MG63 (cell line): ENCODE measurements at regions not wholly inside any gene's neighbourhood (a gene's known extent, or its start where the extent isn't known, plus 50 kb on each side); places are given as distances from the start of the nearest gene placed in this dataset.
"Not testable (repeated sequence)": the region's sequence is repeated elsewhere in the genome, so short reads cannot be mapped to it uniquely, and the experiment has no call there.

ENCODE experiments used
- DNase-seq: peaks from one replicate; pipeline ENCODE4 v3.0.0-alpha.2; 2020
- H3K27me3 ChIP-seq: fragments of 250-450 bp; sonication (Bioruptor Pico); 2 replicates; pipeline ENCODE4 v1.5.1; 2020; ENCODE audit warnings: mild to moderate bottlenecking, moderate library complexity
- H3K36me3 ChIP-seq: fragments of 250-450 bp; sonication (Bioruptor Pico); 2 replicates; pipeline ENCODE4 v1.5.1; 2020; ENCODE audit warnings: mild to moderate bottlenecking, moderate library complexity
- H3K4me3 ChIP-seq: fragments of 250-450 bp; sonication (Bioruptor Pico); 2 replicates; pipeline ENCODE4 v1.5.1; 2020; ENCODE audit warnings: mild to moderate bottlenecking, moderate library complexity
- H3K9me3 ChIP-seq: fragments of 250-450 bp; sonication (Bioruptor Pico); 2 replicates; pipeline ENCODE4 v1.5.1; 2020; ENCODE audit warnings: mild to moderate bottlenecking, moderate library complexity

DNA sequence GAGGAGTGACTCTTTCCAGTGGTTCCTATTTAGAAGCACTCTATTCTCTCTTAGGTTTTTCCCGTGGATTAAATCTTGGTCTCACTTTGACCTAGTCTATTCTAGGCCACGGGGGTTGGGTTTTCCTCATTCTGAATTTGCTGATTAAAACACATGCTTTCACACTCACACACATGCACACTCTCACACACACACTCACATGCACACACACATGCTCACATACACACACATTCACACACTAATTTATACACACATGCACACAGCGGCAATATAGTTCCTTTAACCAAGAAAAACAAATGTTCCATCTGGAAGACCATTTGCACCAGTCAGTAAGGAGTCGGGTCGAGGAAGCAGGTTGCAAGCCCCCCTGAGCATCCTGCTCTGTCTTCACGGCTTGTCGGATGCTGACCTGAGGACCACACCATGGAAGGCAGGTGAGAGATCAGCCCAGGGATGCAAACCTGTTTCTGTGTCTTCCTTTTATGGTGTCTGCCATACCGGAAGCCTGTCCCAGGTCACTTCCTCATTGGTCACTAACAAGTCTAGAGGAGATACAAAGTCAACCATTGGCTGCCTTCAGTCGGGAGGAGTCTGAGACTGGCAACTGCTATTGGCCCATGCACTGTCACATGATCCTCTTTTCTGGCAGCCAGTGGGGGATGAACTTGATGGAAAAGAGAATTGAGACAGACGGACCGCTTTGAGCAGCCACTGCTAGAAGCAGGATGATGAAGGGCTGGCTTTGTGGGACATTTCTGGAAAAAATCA lies 330.8 kb downstream of the FGFR2 start:
- Histone ChIP-seq H3K4me3 (no peak overlapping the region), H3K36me3 (no peaks in the 10 kb centered on the region), H3K27me3 (no peaks in the 10 kb centered on the region), H3K9me3 (no peaks in the 10 kb centered on the region)
- DNase-seq: no peak

DNA sequence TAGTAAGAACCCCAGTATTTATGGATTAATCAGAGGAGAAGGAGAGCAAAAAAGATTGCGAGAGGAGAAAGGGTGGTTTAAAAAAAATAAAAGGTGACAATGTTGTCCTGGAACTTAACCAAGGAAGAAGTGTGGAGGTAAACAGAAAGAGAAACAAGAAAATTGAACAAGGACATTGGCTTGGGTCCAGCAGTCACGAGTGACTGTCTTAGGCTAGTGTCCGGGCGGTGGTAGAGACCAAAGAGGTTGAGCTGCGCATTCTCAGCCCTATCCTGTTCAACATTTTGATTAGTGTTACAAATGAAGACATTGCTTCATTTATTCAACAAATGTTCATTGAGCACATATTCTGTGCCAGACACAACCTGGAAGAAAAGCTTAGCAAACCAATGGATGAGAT lies 329.9 kb downstream of the FGFR2 start:
- Histone ChIP-seq H3K4me3 (no peak overlapping the region), H3K9me3 (no peaks in the 10 kb centered on the region), H3K36me3 (no peaks in the 10 kb centered on the region), H3K27me3 (no peaks in the 10 kb centered on the region)
- DNase-seq: no peak

DNA sequence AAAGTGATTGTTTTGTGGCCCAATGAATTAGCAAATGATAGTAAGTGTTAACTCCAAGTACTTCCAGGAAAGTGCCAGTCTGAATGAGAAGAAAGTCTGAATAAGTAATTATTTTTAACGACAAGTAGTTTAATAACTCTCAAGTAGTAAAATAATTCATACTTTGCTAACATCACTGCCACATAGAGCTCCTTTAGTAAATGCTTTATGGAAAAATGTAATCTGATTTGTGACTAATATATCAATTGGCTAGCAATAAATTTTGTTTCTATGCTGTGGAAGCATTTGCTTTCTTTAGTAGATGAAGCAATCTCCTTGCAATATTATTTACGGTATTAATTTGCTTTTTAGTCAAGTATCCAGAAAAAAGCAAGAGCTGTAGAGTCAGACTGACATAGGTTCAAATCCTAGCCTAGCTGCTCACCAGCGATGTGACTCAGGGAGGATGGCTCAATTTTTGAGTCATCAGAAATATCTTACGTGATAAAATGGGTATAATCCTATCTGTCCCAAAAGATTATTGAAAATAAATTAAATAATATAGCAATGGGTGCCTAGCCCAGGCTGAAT lies 329.3 kb downstream of the FGFR2 start:
- DNase-seq: no peak
- Histone ChIP-seq H3K27me3 (no peaks in the 10 kb centered on the region), H3K36me3 (no peaks in the 10 kb centered on the region), H3K9me3 (no peaks in the 10 kb centered on the region), H3K4me3 (no peak overlapping the region)

GRCh38 chr10:121270906-121271305 lies 327.3 kb downstream of the FGFR2 start:
- Histone ChIP-seq H3K9me3 (no peaks in the 10 kb centered on the region), H3K27me3 (no peaks in the 10 kb centered on the region), H3K36me3 (no peaks in the 10 kb centered on the region), H3K4me3 (no peak overlapping the region)
- DNase-seq: no peak

GRCh38 chr10:121276046-121276445 lies 322.2 kb downstream of the FGFR2 start:
- DNase-seq: no peak
- Histone ChIP-seq H3K27me3 (peaks cover 11% of the 10 kb centered on the region; the same call in 1 of the 2 replicates), H3K4me3 (no peak overlapping the region), H3K36me3 (no peaks in the 10 kb centered on the region), H3K9me3 (no peaks in the 10 kb centered on the region)

GRCh38 chr10:121276822-121277221 lies 321.4 kb downstream of the FGFR2 start:
- no peaks in the 10 kb centered on the region for H3K9me3 ChIP-seq
- H3K36me3 ChIP-seq: no peaks in the 10 kb centered on the region
- DNase-seq: no peak
- peaks cover 11% of the 10 kb centered on the region; the same call in 1 of the 2 replicates for H3K27me3 ChIP-seq
- no peak overlapping the region for H3K4me3 ChIP-seq

- not testable (repeated sequence) for H3K36me3 ChIP-seq, H3K4me3 ChIP-seq, DNase-seq, H3K9me3 ChIP-seq
- peaks cover 11% of the 10 kb centered on the region; the same call in 1 of the 2 replicates for H3K27me3 ChIP-seq
These were observed 319.9 kb downstream of the FGFR2 start for GRCh38 chr10:121278386-121278785.

- H3K27me3 ChIP-seq: peaks cover 13% of the 10 kb centered on the region; the same call in 1 of the 2 replicates
- DNase-seq: no peak
- no peak overlapping the region for H3K4me3 ChIP-seq
- H3K9me3 ChIP-seq: no peaks in the 10 kb centered on the region
- H3K36me3 ChIP-seq: no peaks in the 10 kb centered on the region
These were observed 316.7 kb downstream of the FGFR2 start for GRCh38 chr10:121281576-121281975.

- no peaks in the 10 kb centered on the region for H3K9me3 ChIP-seq
- no peak overlapping the region for H3K4me3 ChIP-seq
- DNase-seq: no peak
- H3K36me3 ChIP-seq: no peaks in the 10 kb centered on the region
- H3K27me3 ChIP-seq: peaks cover 8% of the 10 kb centered on the region; the same call in 1 of the 2 replicates
These were observed 316.0 kb downstream of the FGFR2 start for GRCh38 chr10:121282264-121282663.

DNA sequence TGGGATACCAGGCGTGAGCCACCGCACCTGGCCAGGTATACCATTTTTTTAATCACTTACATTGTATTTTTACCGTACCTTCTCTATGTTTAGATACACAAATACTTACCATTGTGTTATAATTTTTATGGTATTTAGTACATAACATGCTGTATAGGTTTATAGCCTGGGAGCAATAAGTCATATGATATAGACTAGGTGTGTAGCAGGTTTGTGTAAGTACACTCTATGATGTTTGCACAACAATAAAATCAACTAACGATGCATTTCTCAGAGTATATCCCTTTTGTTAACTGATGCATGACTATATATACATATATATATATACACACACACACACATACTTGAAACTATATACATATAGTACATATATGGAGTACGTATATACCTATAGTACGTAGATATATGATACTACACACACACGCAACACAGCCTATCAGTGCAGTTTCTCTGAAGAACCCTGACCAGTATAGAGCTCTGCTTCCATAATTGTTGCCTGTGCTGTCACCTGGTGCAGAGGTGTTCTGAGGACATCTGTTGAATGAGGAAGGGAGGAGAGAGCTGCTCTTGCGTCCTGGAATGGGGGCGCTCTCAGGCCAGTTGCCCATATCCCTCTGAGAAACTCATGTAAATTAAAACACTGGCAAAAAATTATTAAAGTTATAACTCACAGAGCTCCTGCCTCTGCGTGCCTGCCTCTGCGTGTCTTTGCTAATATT lies 315.3 kb downstream of the FGFR2 start:
- Histone ChIP-seq H3K27me3 (peaks cover 6% of the 10 kb centered on the region; the same call in 1 of the 2 replicates), H3K9me3 (no peaks in the 10 kb centered on the region), H3K4me3 (no peak overlapping the region), H3K36me3 (no peaks in the 10 kb centered on the region)
- no peak for DNase-seq

DNA sequence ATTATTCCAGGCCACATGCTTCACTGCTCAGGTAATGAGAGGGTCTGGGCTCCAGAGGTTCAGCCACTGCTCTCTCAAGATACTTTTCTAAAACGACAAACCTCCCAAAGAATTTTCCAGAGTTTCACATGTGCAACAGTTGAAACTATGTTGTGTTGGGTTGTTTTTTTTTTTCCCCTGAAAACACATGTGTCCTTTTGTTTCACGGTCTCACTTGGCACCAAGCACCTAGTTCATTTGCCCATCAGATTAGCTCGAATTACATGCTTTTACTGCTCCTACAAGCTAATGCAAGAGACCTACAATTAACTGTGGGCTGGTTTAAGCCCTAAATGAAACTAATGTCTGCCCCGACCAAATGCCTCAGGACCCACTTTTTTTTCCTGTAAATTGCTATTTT lies 313.3 kb downstream of the FGFR2 start:
- DNase-seq: no peak
- Histone ChIP-seq H3K9me3 (no peaks in the 10 kb centered on the region), H3K36me3 (no peaks in the 10 kb centered on the region), H3K4me3 (no peak overlapping the region), H3K27me3 (0 out of 2 replicates have a peak, but pooled peaks cover 2% of the 10 kb centered on the region)

DNA sequence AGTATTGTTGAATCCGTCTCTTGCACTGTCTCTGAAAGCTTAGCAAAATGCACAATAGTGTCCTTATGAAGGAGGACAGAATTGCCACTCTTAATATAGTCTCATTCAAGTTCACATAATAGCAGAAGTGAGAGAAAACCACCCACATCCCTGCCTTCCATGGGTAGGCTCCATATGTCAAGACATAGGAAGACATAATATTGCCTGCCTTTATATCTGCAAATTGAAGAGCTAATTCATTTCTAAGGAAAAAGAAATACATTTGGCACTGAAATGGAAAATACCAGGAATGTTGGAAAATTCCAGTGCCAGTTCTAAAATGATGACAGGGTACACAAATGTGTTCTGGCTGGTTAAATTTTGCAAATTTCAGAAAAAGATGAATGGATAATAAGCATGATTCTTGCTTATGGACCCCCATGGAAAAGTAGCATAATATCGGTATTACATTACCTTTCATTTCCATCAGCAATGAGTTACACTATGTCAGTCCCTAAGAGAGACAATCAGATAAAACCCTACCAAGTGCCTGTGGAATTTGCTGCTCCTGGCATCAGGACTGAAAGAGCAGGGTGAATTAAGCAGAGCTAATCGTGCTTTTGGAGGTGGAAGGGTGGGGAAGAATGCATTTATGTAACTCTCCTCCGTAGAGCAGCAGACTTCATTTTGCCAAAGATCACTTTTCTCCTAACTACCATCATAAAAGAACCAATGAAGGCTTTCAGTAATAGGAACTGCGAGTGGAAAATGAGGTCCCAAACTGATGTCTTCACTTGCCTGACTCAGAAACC lies 312.6 kb downstream of the FGFR2 start:
- no peaks in the 10 kb centered on the region for H3K9me3 ChIP-seq
- no peak overlapping the region for H3K4me3 ChIP-seq
- 0 out of 2 replicates have a peak, but pooled peaks cover 2% of the 10 kb centered on the region for H3K27me3 ChIP-seq
- H3K36me3 ChIP-seq: no peaks in the 10 kb centered on the region
- no peak for DNase-seq

- no peak overlapping the region for H3K4me3 ChIP-seq
- 0 out of 2 replicates have a peak, but pooled peaks cover 2% of the 10 kb centered on the region for H3K27me3 ChIP-seq
- DNase-seq: no peak
- H3K36me3 ChIP-seq: no peaks in the 10 kb centered on the region
- no peaks in the 10 kb centered on the region for H3K9me3 ChIP-seq
These were observed 310.2 kb downstream of the FGFR2 start for GRCh38 chr10:121288011-121288410.

DNA sequence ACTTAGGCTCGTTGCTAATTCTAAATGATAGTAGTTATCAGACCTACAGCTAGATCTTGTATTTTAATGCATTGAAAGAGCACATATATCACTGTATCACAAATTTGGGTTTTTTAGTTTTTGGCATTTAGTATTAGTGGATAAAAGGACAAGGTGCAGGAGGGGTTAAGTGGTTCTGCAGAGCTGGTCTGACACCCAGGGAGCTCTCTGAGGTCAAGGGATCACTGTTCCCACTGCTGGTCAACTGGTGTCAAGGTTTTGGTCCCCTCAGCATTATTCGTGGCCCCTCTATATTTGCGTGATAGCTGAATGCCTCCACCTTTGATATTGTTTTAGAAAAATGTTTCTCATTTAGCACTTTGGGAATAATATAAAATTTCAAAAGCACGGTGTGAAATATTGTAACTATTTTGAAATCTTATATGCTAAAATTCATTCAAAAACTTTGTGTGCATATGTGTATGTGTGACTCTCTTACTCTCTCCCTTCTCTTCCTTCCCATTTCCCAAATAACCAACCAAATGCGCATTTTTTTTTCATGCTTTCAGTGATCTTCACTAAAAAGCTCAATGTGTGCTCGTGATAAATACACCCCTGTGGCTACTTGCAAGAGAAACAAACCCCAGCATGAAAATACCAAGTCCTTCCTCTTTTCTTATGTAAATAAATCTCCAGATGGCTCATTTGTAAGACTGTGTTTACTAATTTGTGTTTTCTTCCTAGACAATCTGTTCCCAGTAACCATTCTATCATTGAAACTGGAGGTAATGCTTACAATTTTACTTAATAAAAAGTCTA lies 309.2 kb downstream of the FGFR2 start:
- H3K27me3 ChIP-seq: 0 out of 2 replicates have a peak, but pooled peaks cover 2% of the 10 kb centered on the region
- H3K36me3 ChIP-seq: no peaks in the 10 kb centered on the region
- no peak overlapping the region for H3K4me3 ChIP-seq
- no peak for DNase-seq
- no peaks in the 10 kb centered on the region for H3K9me3 ChIP-seq

DNA sequence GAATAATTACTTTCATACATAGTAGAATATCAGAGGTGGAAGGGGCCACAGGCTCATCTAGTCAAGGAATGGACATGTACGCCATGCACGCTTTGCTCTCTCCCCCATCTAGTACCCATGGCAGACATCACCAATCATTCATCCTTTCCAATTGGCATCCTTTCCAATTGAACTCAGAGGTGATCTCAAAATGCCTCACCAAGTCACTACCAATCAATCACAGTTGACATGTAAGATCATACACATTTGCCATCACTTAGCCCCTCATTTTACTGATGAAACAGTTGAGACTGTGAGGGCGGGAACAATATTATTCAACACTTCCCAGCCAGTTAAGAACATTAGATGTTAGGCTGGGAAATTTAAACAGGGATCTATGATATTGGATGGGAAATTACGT lies 308.4 kb downstream of the FGFR2 start:
- Histone ChIP-seq H3K9me3 (no peaks in the 10 kb centered on the region), H3K27me3 (0 out of 2 replicates have a peak, but pooled peaks cover 2% of the 10 kb centered on the region), H3K4me3 (no peak overlapping the region), H3K36me3 (no peaks in the 10 kb centered on the region)
- DNase-seq: no peak

DNA sequence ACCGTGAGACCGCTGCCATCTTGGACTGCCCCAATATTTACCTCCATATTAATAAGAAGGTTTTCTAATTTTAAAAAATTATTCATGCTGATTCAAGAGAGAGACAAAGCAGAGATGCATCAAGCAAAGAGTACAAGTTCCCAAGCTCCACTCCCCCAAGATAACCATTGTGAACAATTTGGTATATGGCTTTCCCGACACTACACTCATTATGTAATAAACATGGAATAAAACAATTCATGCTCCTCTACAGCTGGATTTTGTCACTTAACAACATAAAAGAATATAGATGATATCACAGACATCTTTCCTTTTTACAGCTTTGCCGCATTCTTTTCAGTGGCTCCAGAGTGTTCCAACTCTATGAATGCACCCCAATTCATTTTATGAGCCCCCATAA lies 307.6 kb downstream of the FGFR2 start:
- Histone ChIP-seq H3K36me3 (no peaks in the 10 kb centered on the region), H3K27me3 (0 out of 2 replicates have a peak, but pooled peaks cover 2% of the 10 kb centered on the region), H3K4me3 (no peak overlapping the region), H3K9me3 (no peaks in the 10 kb centered on the region)
- no peak for DNase-seq
